Stimulated activated CD8-positive, alpha-beta memory T cell treated with anti-CD3 and anti-CD28 coated beads, Interleukin-7, amount 100 ng/mL, for 48 hours (primary cell): ENCODE measurements at regions not wholly inside any gene's neighbourhood (a gene's known extent, or its start where the extent isn't known, plus 50 kb on each side); places are given as distances from the start of the nearest gene placed in this dataset.
"Not testable (repeated sequence)": the region's sequence is repeated elsewhere in the genome, so short reads cannot be mapped to it uniquely, and the experiment has no call there.

Experiments used
- DNase-seq, 2 donors: peaks; one replicate each; pipeline ENCODE4 v3.0.0-alpha.2; 2020; ENCODE audit warnings: low read depth in 1 of 2; ENCODE audit errors: extremely low read depth in 1 of 2

DNA sequence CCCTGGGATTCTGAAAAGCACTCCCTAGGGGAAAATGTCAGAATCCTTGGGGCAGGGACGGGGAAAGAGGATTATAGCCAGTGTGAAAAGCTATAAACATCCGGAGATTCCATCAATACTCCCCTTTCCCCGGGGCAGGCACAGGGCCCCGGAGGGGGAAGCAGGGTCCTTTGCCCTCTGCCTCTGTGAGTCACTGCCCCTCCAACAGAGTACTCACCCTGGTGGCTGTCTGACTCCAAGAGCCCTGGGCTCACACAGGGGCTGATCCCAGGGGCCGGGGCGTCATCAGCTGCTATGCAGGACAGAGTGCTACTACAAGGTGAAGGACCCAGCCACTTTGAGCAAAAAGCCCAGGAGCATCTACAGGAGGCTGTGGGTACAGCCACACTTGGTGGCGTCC, 133.0 kb upstream of the PRR20G start:
- no peak for DNase-seq

DNA sequence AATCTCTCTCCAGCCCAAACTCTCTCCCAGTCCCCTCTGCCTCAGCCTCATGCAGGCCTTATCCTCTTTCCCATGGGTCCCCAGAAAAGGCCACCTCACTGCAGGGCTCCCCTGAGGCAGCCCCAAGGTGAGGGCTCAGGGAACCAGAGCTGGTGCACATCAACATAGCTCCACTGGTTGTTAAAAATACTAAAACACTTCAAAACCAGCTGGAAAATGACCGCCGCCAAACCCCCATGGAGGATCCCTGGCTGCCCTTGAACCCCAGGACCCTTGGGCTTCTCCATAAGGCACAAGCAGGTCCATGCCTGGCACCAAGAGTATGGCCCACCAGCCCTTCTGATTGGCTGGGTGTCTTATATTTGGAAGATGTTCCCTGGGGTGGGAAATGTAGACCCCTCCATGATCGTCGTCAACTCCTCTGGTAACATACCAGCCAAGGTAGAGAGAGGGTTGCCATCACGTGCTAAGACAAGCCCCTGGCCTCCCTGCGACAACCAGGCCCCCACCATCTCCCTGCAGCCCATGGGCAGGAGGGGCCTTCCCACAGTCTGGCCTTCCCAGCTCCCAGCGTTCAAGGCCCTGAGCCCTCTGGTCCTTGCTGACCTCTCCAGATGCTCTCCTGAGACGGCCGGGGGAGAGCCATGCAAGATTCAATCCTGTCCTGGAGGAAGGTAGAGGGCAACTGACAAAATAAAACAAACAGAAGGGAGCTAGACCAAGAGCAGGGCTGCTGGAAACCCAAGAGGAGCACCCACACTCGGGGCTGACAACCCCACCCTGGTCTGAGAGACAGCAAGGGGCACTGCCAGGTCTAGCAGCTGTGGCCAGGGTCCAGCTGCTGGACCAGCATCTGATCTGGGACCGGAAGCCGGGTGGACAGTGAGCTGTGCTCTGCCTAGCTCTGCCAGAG, 132.1 kb upstream of the PRR20G start:
- DNase-seq, result no peak

DNA sequence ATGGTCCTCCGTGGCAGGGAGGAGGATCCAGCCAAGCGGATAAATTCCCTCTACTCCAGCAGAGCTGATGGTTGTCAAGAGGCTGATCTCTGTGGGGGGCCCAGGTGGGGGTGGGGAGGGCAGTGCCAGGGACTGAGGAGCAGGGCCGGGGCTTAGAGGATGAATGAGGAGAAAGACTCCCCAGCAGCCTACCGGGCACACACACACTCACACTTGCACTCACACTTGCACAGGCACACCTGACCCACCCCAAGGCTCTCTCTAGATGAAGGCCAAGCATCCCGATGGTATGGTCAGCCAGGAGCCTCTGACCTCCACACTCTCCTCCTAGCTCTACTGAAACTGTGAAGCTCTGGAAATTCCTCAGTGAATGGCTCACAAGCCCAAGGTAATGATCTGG, 131.3 kb upstream of the PRR20G start:
- no peak for DNase-seq

DNA sequence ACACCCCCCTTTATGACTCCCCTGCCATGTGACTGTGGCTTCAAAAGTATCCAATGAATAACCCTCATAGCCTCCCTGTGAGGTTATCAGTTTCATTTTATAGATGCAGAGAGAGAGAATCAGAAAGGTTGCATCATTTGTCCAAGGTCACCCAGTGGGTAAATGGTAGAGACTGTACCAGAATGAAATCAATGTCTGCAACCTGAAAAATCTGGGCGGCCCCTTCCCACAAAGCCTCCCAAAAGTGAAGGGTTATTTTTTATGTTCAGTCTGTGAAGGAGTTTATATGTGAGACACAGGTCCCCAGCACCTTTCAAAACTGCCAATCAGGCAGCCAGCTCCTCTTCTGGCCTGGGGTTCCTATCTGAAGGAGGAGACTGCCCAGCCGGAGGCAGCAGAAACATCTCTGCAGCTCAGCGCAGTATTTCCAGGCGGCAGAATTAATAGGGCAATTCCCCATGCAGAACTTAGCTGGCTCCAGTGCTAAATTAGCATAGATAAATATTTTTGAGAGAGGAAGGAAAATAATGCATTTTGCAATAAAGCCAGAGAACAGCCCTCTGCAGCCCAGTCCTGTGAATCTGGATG, 130.8 kb upstream of the PRR20G start:
- no peak for DNase-seq

DNA sequence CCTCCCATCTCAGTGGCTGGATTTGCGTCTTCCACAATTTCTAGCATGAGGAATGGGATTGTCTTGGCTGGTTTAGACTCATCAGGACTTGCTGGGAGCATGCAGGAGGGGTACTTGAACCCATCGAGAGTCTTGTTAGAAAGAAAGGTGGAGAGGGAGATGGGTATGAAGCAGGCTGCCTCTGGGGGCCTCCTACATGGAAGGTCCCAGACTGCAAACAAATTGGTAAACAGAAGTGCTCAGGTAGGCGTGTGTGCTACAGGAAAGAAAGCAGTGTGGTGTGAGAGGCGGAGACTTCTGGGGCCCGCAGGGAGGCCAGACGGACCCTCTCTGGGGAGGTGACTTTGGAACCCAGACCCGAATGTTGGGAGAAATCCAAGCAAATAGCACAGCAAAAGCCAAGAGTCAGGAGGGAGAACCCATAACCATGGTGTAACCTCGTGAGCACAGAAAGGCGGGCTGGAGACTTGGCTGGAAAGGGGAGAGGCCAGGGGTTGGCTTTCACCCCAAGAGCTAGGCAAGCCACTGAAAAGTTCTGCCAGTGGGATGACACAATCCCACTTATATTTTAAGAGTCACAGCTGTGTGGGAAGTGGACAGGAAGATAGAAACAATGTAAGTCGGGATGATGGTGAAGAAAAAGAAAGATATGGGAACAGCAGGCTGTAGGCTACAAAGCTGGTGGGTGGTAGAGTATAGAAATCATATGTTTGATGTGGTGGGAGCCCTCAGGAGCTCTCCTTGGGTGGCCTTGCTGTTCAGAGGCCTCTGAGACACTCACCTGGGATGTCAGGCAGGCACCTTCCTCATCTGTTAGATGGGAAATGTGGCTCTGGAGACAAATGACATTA, 130.1 kb upstream of the PRR20G start:
- DNase-seq, result no peak

DNA sequence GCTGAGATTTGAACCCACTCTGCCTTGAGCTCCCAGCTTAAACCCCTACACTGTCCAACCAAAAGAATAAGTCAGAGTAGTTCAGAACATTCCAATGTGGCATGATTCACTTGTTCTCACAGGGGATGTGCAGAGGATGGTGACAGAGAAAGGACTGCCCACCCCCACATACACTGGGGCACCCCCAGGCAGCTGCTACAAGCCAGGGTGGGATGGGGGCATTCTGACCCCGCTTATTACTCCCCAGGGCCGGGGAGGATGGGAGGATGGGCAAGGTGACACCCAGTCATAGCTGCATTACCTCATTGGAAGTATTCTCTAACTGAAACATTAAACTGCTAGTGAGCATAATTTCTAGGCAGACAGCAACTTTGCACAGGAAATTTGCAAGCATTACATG, 126.0 kb upstream of the PRR20G start:
- DNase-seq, result no peak

DNA sequence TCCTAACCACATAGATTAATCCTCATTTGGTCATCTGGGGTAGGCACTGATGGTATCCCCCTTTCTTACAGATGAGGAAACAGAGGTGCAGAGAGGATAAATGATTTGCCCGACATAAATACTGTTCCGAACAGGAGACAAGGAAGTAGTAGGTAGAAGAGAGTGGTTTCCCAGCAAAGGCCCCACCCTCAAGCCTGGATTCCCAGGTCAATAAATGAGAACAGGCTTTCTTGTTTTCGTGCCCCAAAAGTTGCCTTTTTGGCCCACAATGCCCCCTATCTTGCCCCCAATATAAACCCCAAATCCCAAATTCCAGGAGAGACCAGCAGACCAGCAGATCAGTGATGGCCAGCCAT, 125.5 kb upstream of the PRR20G start:
- no peak for DNase-seq

DNA sequence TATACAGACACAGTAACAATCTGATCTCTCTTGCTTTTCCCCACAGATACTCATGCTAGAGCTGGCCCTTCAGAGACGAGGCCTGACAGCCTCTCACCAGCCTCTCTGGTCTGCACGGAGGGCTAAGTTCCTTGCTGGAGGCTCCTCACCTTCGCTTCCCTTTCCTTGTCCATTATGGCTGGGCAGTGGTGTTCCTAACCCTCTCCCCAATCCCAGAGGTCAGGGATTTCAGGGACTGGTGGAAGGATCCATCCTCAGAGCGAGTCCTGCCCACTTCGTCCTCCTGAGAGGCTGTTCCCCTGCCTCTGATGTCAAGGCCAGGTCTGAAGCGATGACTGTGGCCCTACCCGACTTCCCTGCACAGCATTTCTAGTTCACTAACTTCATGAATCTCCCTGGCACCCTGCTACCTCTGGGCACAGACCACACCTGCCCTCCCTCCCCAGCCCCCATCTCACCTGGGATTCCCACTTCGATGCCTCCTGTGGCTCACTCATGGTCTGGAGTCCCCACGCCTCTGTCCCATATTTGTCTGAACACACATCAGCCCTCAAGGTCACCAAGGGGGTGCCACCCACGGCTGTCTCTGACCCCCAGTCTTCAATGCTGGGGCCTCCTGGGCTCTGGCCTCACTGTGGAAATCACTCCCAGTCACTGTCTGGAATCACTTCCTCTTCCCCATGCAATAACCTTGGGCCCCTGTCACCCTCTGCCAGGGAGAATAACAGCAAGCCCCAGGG, 124.9 kb upstream of the PRR20G start:
- DNase-seq, result no peak

DNA sequence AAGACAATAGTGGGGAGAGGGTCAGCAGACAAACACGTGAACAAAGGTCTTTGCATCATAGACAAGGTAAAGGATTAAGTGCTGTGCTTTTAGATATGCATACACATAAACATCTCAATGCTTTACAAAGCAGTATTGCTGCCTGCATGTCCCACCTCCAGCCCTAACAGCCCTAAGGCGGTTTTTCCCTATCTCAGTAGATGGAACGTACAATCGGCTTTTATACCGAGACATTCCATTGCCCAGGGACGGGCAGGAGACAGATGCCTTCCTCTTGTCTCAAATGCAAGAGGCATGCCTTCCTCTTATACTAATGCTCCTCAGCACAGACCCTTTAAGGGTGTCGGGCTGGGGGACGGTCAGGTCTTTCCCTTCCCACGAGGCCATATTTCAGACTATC, 124.0 kb upstream of the PRR20G start:
- DNase-seq, result not testable (repeated sequence)

DNA sequence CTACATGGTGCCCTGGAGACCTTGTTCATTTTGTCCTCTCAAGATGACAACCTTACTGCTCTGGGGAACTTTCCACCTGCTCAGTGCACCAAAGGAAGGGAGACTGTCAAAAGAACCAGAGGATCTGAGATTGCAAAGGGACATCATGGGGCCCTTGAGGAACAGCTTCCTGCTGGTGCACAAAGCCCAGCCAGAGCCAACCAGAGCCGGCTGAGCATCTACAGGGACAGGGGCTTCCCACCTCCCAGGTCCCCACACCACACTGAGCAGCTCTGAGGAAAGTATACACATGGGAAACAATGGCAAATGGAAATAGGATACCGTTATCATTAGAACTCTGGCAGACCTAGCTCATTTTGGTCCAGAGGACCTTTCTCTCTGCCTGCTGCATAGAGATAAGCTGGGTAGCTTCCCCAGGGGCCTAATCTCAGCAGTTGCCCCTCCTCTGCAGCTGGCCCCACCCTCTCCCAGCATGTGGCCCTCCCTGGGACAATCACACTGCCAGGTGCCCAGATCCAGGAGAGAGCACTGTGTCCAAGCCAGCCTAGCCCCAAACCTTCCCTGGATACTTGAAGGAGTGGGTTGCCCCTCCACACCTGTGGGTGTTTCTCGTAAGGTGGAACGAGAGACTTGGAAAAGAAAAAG, 123.4 kb upstream of the PRR20G start:
- DNase-seq, result no peak

DNA sequence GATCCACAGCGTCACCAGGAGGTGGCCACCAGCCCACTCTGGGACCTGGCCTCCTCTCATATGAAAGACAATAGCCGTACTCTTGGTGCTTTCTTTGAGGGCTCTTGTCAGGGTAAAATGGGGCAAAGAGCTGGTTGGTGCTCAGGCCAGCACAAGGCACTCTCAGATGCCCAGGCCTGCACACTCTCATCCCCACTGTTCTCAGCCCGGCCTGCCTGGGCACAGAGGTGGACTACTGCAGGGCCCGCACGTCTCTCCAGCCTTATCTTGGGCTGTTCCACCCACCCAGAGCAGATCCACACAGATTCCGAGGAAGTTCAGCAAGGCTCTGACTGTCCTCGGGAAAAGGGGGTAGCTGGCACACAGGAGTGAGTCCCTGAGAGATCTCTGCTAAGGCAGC, 122.8 kb upstream of the PRR20G start:
- DNase-seq, result no peak

DNA sequence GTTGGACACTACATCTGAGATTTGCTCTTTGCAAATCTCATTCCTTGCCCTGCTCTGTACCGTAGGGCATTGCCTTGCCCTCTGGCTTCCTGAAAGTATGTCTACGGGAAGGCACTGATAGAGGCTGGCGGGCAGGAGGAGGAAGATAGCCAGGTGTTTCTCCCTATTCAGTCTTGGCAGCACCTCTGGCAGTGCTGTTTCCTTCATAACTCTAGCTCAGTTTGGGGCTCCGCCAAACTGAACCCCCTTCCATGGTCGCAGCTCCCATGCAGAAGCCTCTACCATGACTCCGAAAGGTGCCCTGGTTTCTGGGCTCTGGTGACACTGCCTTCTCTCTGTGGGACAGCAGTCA, 122.3 kb upstream of the PRR20G start:
- DNase-seq, result no peak

DNA sequence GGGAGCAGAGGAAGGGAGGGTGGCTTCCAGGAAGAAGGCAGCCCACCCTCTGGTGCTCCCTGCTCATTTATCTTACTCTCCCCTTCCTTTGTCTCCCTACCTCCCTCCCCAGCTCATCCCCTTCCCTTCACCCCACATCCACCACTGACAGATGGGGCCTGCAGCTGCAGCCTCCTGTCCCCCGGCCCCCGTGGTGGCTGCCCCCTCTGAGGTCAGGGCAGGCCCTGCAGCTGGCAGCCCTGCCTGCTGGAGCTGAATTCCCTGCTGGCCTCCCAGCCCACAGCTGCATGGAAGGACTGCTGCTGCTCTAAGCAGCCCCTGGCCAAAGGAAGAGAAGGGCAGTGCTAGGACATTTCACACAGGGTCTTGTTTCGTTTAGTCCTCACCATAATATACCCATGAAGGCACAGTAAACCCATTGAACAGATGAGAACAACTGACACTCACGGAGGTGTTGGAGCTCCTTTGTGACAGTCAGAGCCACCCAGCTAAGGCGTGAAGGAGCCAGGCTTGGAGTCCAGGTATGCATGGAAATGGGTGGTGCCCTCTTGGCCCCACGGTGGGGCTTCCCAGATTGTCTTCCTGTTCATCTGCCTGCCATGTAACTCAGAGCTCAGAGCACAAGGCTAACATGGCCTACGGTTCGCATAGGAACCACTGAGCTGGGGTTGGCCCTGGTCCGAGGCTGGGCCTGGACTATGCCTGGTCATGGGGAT, 121.7 kb upstream of the PRR20G start:
- DNase-seq, result no peak

DNA sequence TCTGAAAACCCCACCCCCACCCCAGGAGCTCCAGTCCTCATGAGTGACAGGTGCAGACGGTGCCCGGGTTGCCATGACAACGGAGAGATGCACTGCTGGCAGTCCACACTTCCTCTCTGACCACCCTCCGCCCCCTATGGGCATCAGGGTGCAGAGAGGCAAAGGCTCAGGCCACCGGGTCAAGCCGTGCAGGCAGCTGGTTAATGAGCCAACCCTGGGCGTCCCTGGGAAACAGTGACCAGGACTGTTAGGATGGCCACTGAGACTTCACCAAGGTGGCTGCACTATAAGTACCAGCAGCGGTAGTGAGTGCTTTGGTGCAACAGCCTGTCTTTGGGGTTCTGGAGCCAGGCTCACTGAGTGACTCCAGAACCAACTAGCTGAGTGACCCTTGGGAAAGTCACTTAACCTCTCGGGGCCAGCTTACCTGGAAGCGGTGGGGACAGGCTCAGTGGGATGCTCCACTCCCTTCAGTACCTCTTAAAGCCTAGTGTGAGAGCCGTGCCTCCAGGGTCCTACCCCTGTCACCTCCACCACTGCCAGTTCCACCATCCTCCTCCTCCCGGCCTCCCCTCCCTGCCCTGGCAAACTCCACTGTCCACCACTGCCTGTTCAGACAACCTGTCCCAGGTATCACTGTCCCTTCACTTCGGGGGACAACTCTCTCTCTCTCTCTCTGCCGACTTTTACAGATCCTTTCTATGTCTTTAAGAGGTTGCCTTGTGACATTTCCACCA, 121.0 kb upstream of the PRR20G start:
- DNase-seq, result no peak

DNA sequence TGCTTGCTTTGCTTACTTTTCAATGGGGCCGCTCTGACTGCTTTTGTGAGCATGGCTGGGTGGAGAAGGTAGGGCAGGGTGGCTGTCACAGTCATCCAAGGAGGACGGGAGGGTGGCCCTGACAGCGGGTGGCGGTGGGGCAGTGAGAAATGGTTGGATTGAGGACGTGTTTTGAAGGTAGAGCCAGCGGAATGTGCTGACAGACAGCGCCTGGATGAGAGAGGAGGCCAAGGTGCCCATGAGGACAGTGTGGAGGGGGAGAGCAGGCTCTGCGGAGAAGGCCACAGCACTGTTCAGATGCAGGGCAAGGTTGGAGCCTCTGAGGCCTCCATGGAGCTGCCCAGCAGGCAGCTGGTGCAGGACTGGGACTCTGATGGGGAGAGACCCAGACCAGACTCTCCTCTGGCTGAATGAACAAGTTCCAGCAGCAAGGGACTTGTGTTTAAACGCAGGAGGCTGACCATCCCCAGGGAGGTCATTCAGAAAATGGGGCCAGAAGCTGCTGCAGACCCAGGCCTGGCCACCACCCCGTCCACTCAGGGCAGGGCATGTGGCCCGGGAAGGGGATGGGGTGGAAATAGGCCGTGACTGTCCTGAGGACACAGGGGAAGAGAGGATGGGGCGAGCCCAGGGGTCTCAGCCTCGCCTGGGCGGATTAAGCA, 120.3 kb upstream of the PRR20G start:
- no peak for DNase-seq

DNA sequence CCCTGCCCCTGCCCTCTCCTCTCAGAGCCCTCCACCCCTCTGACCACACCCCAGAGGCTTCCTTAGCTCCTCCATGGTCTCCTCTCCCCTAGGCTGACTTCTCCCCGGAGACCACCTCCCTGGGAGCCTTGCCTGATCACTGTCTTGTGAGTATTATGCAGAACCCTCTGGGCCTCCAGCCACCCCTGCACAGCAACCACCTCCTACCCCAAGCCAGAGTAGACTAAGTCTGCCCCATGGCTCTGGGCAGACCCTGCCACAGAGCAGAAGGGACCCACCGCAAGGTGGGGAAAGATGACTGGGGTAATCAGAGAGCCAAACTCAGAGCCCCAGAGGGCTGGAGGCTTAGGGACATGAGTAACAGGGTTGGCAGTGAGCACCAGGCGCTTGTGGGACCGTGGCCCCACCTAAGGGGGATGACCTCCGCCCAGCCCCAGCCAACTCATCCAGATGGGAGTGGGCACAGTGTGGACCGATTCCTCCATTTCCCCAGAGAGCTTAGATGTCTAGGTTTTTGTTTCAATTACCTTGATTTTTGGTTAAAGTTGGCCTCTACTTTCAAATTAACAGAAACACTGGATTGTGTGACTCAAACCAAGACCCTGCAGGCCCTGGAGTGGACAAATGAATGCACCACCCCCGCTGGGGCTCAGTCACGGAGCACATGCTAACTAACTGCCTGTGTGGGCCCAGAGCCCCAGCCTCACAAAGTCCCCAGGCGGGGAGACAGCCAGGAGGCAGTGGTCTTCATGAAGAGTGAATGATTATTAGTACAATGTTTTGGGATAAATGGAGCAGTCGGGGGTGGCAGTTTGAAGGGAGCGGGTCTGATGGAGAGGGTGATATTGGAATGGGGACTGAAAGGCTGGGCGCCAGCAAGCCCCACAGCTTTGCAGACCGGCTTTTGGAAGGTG, 119.4 kb upstream of the PRR20G start:
- DNase-seq, result no peak

DNA sequence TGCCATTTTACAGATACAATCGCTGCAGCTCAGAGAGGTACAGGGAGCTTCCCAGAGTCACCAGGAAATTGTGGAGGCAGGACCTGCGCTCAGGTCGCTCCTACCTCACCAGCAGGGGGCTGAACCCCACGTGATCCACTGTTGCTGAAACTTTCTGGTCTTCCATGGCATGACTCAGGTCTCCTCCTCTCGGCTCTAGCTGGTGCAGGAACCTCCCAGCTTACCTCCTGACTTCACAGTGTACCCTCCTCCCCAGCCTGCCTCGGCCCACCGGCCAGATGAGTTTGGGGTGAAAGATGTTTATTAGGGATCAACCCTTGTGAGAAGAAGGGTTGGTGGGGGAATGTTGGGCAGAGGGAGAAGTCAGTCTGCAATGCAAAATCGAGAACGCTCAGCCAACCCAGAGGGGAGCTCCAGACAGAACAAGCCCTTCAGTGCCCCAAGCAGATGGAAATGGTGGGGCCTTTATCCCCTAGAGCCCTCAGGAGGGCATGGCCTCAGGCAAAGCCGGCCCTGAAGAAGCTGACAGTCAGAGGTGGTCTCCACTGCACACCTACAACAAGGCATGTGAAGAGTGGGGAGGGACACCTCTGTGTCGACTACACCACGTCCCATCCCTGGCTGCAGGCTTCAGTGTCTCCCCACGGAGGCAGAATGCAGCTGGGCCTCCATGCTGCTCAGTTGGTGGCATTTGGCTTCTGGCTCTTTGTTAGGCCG, 118.6 kb upstream of the PRR20G start:
- peak in 1 of 2 donors; percentile 3 for DNase-seq
